Thymus (tissue), 11 donors: ENCODE measurements at regions not wholly inside any gene's neighbourhood (a gene's known extent, or its start where the extent isn't known, plus 50 kb on each side); places are given as distances from the start of the nearest gene placed in this dataset.

ENCODE experiments used
- DNase-seq, 9 donors: peaks; one replicate each; pipeline ENCODE4 v3.0.0-alpha.2; 2013; ENCODE audit warnings: low spot score in 9 of 9, low read depth in 6 of 9, missing footprints in 1 of 9
- H3K27ac ChIP-seq, 2 donors: one replicate each; pipeline ENCODE4 v1.5.1; 2013; ENCODE audit warnings: control low read depth in 1 of 2, low read depth in 1 of 2, low read length in 1 of 2, mild to moderate bottlenecking in 1 of 2, moderate library complexity in 1 of 2
- H3K27me3 ChIP-seq, 2 donors: one replicate each; pipeline ENCODE4 v1.5.1; 2013; ENCODE audit warnings: low read length in 1 of 2; ENCODE audit not compliant: control insufficient read depth in 2 of 2, insufficient read depth in 1 of 2
- H3K36me3 ChIP-seq, 2 donors: one replicate each; pipeline ENCODE4 v1.5.1; 2013; ENCODE audit warnings: low read length in 1 of 2, mild to moderate bottlenecking in 1 of 2, moderate library complexity in 1 of 2; ENCODE audit not compliant: control insufficient read depth in 2 of 2, insufficient read depth in 2 of 2
- H3K4me1 ChIP-seq, 2 donors: one replicate each; pipeline ENCODE4 v1.5.1; 2013; ENCODE audit warnings: low read length in 2 of 2; ENCODE audit not compliant: control insufficient read depth in 2 of 2, insufficient read depth in 2 of 2
- H3K4me3 ChIP-seq, 2 donors: one replicate each; pipeline ENCODE4 v1.5.1; 2013; ENCODE audit warnings: low read length in 2 of 2, control low read depth in 1 of 2, mild to moderate bottlenecking in 1 of 2
- H3K9me3 ChIP-seq, 2 donors: one replicate each; pipeline ENCODE4 v1.5.1; 2013; ENCODE audit warnings: low read length in 1 of 2, mild to moderate bottlenecking in 1 of 2; ENCODE audit not compliant: control insufficient read depth in 2 of 2, insufficient read depth in 1 of 2
- WGBS: extraction: QIAGEN DNeasy Blood & Tissue Kit; methylation state at CpG from one replicate; pipeline ENCODE4 v1.1.7; 2013; 5-methylcytosine and 5-hydroxymethylcytosine counted together
- donor health status: healthy.

DNA sequence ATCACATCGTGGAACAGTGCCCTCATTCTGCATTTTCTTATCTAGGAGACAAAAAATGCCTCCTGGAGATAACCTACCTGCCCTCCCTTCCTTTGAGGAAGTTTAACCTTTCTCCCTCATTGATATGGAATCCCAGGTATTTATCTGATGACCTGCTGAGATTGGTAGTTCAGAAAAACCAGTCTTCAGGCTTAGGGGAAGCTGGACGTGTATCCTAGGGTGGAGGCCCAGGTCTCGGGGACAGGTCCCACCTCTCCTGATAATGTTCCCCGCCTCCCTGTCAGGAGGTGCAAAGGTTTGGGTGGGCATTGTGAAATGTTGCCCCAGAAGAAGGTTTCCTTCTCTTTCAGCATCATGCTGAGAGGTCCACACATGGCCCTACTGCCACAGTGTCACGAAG lies 186.9 kb upstream of the NAV2 start:
- 79% methylated on average over 5 of the region's 5 CpGs for WGBS
- Histone ChIP-seq H3K27ac (no peak overlapping the region), H3K4me1 (no peaks in the 10 kb centered on the region), H3K9me3 (no peaks in the 10 kb centered on the region), H3K36me3 (no peaks in the 10 kb centered on the region), H3K27me3 (no peaks in the 10 kb centered on the region), H3K4me3 (no peak overlapping the region)
- DNase-seq, result no peak

DNA sequence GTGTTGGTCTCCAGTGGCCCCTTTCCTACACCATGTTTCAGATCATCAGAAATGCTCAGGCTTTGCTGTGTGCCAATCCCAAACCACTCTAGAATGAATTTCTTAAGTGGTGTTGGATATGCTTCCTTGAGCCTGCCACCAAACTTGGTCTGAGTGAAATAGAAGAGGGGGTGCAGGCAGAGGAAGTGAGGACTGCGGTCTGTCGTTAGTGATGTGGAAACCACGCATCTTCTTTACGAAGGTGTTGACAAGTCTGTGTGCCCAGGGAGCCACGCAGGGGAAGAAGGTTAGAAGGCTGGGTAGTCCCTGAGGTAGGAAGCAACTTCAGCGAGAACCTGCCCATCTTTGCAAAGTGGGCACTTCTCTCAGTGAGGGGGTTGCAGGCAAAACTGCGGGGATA lies 187.4 kb upstream of the NAV2 start:
- no peak for DNase-seq
- Histone ChIP-seq H3K4me3 (no peak overlapping the region), H3K27me3 (no peaks in the 10 kb centered on the region), H3K4me1 (no peaks in the 10 kb centered on the region), H3K9me3 (no peaks in the 10 kb centered on the region), H3K27ac (no peak overlapping the region), H3K36me3 (no peaks in the 10 kb centered on the region)
- 71% methylated on average over 7 of the region's 7 CpGs for WGBS

DNA sequence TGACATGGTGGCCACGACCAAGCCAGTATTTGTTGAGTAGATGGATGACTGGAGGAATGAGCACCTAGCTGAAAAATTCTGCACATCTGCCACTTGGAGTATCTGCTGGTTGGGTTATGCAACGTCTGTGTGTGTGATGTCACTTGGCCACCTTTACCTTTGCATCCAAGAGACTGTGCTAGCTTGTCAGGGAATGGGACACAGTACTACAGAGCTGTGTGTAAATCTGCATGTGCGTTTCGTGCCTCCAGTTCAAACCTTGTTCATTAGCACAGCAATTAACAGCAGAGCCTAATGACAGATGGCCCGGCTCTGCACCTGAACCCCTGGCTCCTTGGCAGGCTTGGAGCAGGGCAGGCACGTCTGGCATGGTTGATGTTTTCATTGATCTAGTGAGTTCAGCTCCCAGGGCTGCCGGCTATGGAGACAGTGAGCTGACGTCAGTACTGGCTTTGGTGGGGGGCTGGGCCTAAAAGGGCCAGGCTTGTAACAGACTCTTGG lies 188.4 kb upstream of the NAV2 start:
- no peaks in the 10 kb centered on the region for H3K9me3 ChIP-seq
- H3K4me1 ChIP-seq, result no peaks in the 10 kb centered on the region
- 50% methylated on average over 8 of the region's 8 CpGs for WGBS
- no peak for DNase-seq
- no peaks in the 10 kb centered on the region for H3K27me3 ChIP-seq
- no peak overlapping the region for H3K27ac ChIP-seq
- no peak overlapping the region for H3K4me3 ChIP-seq
- no peaks in the 10 kb centered on the region for H3K36me3 ChIP-seq

DNA sequence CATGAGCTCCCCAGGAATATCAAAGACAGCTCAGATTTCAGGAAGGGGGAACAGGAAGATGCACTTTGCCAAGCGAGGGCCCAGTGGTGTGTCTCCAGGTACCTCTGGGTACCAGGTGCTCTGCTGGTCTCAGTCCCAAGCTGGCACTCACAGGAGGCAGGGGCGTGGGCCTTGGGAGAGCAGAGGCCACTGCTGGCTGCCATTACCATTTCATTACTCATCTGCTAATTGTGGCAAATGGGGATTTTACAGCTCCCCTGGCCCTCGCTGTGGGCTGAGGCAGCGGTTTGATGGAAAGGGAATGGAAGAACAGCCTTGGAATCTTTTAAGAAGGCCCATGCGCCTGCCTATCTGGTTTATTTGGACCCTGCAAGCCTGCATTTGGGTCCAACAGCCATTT lies 192.0 kb upstream of the NAV2 start:
- Histone ChIP-seq H3K4me3 (no peak overlapping the region), H3K9me3 (no peaks in the 10 kb centered on the region), H3K4me1 (no peaks in the 10 kb centered on the region), H3K27ac (no peak overlapping the region), H3K36me3 (no peaks in the 10 kb centered on the region), H3K27me3 (no peaks in the 10 kb centered on the region)
- DNase-seq, result no peak
- 88% methylated on average over 5 of the region's 5 CpGs for WGBS

DNA sequence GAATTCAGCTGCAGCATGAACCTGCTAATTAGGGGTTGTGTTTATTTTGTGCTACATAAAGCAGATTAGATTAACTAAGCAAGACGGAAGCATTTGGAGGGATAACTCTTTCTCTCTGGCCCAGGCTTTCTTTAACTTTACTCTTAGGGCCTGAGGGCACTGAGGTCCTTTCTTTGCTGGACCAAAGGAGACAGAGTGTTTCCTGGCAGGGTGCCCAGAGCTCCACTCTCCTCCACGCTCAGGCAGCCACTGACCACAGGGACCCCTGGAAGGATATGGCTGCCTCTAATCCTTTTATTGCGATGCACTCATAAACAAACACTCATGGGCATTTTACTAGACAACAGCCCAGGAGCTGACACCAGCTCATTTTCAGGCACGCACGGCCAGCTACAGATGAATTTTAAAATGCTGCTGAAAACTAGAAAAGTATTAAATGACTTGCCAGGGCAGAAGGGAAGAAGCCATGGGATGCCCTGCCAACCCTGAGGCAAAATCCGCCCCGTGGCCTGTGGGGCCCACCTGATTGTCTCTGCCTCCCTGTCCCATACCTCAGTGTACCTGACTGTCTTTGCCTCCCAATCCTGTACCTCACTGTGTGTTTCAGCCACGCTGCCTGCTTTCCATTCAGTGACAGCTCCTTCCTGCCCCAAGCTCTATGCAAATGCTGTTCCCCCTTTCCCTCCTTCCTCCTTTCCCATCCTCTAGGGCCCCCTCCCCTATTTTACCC lies 192.6 kb upstream of the NAV2 start:
- WGBS, result 76% methylated on average over 8 of the region's 8 CpGs
- no peaks in the 10 kb centered on the region for H3K4me1 ChIP-seq
- DNase-seq, result no peak
- no peak overlapping the region for H3K4me3 ChIP-seq
- no peaks in the 10 kb centered on the region for H3K36me3 ChIP-seq
- no peaks in the 10 kb centered on the region for H3K9me3 ChIP-seq
- H3K27ac ChIP-seq, result no peak overlapping the region
- no peaks in the 10 kb centered on the region for H3K27me3 ChIP-seq

DNA sequence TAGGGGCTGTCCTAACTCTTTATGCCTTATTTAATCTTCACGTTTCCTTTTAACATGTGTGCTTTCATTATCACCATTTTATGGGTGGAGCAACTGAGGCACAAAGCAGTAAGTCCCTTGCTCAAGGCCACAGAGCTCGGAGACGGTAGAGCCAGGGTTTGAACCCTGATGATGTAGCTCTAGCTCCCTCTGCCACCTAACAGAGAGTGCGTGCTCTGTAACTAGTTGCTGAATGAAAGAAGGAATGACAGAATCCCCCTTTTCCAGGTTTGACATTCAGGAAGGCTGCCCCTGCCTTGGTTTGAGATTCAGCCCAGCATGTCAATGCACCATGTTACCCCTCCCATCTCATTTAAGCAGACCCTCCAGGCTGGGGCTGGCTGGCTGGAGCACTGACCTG lies 193.3 kb upstream of the NAV2 start:
- Histone ChIP-seq H3K27ac (no peak overlapping the region), H3K9me3 (no peaks in the 10 kb centered on the region), H3K27me3 (no peaks in the 10 kb centered on the region), H3K4me3 (no peak overlapping the region), H3K36me3 (no peaks in the 10 kb centered on the region), H3K4me1 (no peaks in the 10 kb centered on the region)
- no peak for DNase-seq
- 69% methylated on average over 4 of the region's 4 CpGs for WGBS

DNA sequence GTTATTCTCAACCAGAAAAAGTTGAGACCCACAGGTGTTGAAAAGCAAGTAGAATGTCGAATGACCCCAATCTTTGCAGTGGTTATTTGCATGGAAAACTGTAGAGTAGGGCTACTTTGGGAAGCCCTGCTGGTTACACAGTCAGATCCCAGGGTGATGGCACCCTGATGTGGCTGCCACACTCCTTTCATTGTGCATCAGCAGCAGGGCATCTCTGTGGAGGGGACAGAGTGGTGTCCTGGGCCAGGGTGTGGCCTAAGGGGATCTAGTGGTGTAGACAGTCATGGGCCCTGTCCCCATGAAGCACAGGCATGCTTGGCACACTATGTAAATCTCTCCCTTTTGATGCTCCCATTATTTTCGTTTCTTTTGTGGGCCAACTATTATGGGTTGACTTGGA lies 199.4 kb upstream of the NAV2 start:
- no peak overlapping the region for H3K4me3 ChIP-seq
- WGBS, result 82% methylated on average over 2 of the region's 2 CpGs
- no peaks in the 10 kb centered on the region for H3K27me3 ChIP-seq
- H3K36me3 ChIP-seq, result no peaks in the 10 kb centered on the region
- no peaks in the 10 kb centered on the region for H3K4me1 ChIP-seq
- no peak overlapping the region for H3K27ac ChIP-seq
- DNase-seq, result no peak
- no peaks in the 10 kb centered on the region for H3K9me3 ChIP-seq

DNA sequence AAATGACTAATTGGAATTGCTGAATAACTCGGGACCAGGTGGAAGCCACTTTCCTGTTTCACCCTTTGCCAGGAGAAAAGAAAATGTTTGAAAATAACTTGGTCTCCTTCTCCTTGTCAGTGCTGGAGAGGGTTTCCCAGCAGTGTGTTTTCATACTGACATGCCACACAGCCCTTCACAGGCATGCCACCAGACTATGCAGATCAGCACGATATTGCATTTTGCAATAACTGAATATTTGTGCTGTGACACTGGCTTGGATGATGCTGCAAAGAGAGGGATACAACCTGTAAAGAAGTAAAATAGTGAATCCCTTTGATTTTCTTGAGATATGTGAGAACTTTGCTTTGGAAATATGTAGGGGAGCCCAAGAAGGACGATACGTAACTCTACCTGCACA lies 200.0 kb upstream of the NAV2 start:
- DNase-seq, result no peak
- no peaks in the 10 kb centered on the region for H3K9me3 ChIP-seq
- H3K27ac ChIP-seq, result no peak overlapping the region
- H3K36me3 ChIP-seq, result no peaks in the 10 kb centered on the region
- H3K27me3 ChIP-seq, result no peaks in the 10 kb centered on the region
- no peak overlapping the region for H3K4me3 ChIP-seq
- 91% methylated on average over 4 of the region's 4 CpGs for WGBS
- no peaks in the 10 kb centered on the region for H3K4me1 ChIP-seq

DNA sequence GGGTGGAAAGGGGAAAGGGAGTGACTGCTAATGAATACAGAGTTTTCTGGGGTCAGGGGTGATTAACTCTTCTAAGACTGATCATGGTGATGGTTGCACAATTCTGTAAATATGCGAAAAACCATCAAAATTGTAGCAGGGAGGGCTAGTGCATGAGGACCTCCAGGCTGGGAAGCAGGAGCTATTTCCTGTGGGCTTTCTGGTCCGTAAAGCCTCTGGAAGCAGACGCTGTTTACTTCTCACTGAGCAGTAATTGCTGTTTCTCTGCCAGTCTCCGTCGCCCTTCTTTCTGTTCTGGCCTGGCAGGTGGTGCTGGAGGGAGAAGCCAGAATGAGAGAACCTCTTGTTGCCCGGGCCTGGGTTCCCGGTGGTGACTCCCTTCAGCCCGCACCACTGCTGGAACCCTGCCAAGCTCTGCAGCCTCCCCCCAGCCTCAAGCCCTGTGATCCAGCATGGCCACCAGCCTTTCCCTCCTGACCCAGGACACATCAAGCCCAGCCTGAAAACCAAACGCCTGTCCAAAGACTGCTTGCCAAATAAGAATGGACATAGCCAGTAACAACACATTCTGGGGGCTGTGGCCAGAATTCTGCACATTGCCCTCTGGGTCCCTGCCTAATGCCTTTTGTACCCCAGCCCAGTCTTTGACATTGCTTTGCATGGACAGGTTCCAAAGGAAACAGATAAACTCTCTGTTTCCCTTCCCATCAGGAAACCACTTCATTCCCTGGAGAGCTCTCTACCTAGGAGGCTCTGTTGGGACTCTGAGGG lies 201.0 kb upstream of the NAV2 start:
- Histone ChIP-seq H3K9me3 (no peaks in the 10 kb centered on the region), H3K36me3 (no peaks in the 10 kb centered on the region), H3K27me3 (no peaks in the 10 kb centered on the region), H3K27ac (no peak overlapping the region), H3K4me3 (no peak overlapping the region), H3K4me1 (no peaks in the 10 kb centered on the region)
- DNase-seq, result no peak
- 59% methylated on average over 9 of the region's 9 CpGs for WGBS
